NCI-H1417 treated with DMSO at 0.1 percent for 48 hours (cell line): ENCODE measurements at regions not wholly inside any gene's neighbourhood (a gene's known extent, or its start where the extent isn't known, plus 50 kb on each side); places are given as distances from the start of the nearest gene placed in this dataset.
"Not testable (repeated sequence)": the region's sequence is repeated elsewhere in the genome, so short reads cannot be mapped to it uniquely, and the experiment has no call there.

Experiments used
- DNase-seq: peaks from one replicate; lab custom pipeline; 2025; lab: John Stamatoyannopoulos, UW

DNA sequence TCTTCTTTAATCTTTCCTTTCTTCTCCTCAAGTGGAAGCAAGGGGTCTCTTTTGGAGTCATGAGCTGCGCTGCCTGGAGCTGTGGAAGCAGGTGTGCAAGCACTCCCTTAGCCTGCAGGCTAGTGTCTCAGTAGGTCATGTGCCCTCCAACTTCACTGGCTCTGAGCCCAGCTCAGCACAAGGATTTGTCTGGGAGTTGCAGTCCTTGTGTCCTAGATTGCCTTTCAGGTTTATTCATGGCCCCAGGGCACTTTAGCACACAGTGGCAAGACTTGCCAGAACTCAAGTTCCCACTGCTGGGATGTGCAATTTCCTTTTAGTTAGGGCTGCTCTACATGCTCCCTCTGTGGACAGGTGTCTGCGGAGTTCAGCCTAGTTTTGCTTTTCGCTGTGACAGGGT lies 211.7 kb downstream of the LIG4 start:
- peak; percentile 71 for DNase-seq

DNA sequence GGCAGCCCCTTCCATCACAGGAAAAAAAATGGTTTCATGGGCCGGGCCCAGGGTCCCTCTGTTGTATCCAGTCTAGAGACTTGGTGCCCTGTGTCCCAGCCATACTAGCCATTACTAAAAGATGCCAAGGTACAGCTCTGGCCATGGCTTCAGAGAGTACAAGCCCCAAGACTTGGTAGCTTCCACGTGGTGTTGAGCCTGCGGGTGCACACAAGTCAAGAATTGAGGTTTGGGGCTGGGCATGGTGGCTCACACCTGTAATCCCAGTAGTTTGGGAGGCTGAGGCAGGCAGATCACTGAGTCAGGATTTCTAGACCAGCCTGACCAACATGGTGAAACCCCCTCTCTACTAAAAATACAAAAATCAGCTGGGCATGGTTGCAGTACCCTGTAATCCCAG lies 214.3 kb downstream of the LIG4 start:
- DNase-seq, result no peak

DNA sequence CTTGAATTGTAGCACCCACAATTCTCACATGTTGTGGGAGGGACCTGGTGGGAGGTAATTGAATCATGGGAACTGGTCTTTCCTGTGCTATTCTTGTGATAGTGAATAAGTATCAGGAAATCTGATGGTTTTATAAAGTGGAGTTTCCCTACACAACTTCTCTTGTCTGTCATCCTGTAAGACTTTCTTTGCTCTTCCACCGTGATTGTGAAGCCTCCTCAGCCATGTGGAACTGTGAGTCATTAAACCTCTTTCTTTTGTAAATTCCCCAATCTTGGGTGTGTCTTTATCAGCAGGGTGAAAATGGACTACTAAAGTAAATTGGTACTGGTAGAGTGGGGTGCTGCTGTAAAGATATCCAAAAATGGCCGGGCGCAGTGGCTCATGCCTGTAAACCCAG lies 215.6 kb downstream of the LIG4 start:
- DNase-seq, result no peak

DNA sequence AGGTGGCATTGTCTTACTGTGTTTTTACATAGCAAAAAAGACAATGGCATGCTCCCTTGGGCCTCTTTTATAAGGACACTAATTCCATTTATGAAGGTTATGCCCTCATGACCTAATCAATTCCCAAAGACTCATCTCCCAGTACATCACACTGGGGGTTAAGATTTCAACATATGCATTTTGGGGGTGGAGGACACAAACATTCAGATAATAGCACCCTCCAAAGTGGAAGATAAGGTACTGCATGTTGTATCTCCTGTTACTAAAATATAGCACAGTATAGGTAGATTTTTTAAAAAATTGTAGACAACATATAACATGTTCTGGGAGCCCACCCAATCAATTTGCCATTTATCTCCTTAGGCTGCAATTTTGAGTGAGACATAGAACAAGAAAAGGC lies 221.2 kb downstream of the LIG4 start:
- DNase-seq, result no peak

DNA sequence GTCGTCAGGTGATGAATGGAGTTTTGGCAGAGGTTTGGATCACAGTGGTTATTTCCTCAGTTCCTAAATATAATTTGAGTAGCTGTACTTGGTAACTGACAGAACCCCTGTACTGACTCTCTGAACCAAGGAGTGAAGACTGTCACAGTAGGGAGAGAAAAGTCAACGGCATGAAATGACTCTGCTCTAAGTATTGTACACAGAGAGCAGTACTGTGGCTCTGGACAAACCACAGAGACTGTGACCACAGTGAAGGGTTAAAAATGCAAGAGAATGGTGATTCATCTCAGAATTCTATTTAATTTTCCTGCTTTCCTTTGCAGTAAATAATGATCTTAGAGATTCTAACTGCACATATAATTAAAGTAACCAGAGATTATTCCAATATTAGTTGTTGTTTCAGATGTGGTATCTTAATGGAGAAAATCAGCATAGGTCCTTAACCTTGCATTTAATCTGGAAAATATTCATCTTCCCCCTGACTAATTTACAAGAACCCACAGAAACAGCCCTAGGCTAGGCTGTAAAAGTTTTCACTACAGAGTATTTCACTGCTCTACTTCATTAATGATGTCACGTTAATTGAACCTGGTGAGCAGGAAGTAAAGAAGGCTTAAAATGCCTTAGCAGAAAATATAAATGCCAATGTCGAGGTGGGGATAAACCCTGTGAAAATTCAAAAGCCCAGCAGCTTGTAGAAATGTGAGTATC lies 221.9 kb downstream of the LIG4 start:
- no peak for DNase-seq

DNA sequence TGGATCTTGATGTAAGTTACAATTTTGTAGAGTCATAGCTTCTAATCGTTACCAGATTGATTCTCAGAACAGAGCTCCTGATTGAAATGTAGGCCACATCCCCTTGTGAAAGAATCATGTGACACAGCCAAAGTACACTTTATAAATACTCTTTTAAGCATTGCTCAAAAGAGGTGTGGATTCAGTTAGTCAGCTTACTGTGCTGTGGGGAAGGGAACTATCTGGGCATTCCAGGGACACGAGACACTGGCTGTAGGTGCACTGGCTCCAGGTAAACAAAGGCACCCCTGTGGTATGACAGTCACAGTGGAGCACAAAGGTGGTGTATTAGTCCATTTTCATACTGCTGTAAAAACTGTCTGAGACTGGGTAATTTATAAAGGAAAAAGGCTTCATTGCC lies 222.8 kb downstream of the LIG4 start:
- no peak for DNase-seq

DNA sequence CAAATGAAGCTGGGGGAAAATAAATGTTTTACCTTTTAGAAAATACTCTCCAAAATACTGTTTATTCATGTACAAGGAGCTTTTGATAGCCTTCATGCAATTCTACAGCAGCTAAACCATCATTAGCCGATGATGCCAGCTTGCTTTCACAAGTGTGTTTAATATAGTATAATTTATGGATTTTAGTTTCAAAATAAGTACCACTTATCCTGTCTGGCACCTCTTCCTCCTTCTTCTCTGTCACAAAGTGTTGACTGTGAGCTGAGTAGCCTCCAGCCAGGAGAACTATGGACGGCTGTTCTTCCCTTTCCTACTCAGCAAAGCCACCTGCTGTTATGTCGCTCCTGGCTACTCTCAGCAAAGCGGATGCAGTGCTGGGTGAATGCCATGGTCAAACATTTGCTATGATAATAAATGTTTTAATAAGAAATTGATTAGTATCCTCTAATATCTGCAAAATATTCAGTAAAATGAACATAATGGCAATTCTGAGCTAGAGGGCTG lies 238.2 kb downstream of the LIG4 start:
- DNase-seq, result peak; percentile 87

DNA sequence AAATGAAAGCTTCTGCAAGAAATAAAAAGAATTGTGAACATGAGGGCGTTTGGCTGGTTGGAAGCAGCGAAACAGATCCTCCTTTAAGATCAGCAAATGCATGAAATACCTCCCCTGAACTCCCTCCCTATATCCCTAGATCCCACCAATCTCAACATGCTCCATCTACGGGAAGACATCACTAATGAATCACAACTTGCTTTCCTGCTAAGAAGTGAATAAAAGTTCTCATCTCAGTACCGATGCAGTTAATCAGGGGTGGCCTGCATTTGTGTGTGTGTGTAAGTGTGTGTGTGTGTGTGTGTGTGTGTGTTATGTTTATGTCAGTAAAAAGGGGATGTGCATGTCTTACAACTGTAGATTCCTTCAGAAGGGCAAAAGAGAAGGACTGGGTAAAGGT lies 238.7 kb downstream of the LIG4 start:
- no peak for DNase-seq

DNA sequence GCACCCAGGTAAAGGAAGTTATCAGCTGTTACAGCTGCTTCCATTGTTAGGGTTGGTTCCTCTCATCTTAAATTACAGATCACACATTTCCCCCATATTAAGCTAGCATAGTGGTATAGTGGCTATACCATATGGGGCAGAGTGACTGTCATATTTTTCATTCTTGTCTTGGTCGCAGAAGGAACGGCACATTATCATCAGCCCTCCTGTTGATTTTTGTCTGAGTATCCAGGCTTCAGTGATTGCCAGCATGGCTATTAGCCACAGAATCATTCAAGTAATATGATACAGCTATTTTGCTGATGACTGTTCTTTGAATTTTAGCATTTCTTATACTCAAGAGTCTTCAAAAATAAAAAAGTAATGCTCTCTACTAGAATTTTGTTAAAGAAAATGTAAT lies 240.9 kb downstream of the LIG4 start:
- DNase-seq, result peak; percentile 47

DNA sequence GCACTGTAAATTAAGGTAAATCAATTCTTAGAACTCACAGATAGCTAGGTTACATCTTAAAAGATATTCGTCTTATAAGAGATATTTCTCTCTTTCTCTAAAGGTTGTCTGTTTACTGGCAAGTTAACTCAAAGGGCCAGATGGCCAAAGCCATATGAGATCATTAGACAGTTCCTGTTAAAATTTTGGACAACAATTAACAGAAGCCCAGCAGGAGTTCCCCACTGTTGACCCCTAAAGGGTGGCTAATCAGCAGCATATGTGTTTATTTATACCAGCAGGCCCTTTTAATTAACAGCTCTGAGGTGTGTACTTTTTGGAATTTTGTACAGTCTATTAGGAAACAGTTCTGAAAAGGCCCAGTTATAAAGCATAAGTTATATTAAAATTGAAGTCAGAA lies 245.8 kb downstream of the LIG4 start:
- no peak for DNase-seq

DNA sequence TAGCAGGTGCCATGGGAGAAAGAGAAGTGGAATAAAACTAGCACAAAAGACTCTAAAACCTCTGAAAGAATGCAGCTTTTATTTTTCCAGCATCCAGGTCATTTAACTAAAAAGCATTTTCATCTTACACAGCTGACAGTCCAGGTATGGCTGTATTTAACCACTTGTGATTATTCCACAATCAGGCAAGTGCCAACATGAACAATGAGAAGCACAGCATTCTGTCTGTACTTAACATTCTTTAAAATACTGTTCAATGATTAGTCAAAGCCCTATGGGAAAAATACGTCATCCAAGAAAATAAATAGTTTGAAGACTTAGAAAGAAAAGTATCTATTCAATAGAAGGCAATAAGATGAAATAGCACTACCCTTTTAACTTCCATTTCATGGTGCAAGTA lies 246.9 kb downstream of the LIG4 start:
- no peak for DNase-seq

DNA sequence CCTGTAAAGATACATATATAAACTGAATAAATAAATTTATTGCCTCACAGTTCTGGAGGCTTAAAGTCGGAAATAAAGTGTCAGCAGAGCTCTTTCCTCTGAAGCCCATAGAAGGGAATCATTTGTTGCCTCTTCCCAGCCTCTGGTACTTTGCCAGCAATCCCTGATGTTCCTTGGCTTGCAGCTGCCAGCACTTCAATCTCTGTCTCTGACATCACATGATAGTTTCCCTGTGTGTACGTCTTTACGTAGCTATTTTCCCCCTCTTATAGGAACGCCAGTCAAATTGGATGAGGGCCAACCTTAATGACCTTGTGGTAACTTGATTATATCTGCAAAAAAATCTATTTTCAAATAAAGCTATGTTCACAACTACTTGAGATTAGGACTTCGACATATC lies 250.9 kb downstream of the LIG4 start:
- no peak for DNase-seq

DNA sequence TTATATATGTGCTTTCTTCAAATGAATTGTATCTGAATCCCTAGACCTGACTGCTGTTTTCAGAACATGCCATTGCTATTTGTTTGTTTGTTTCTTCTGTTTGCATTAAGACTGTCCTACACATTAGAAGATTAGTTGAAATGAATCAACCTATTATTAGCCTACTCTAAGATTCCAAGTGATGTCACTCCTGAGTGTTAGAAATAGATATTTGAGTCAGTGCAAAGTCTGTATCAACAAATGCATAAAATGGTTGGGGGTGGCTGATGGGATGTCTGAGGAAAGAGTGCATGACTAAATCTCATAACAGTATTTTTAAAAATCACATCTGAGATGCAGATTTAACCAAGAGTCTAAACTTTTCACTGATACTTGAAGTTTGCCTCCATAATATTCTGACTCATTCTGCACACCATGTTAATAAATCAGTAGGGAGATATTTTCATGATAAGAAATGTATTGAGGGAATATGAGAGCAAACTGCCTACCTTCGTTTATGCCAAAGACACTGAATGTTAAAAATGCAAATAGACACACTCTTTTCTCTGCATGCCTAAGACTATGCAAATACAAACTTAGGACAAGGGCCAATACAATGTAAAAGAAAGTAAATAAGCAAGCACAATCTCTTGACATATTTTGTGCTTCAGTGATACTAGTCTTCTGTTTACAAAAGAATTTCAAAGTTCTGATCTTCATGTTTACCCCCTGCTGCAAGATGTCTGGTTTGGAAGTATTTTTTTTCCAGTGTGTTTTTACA lies 253.3 kb downstream of the LIG4 start:
- no peak for DNase-seq

DNA sequence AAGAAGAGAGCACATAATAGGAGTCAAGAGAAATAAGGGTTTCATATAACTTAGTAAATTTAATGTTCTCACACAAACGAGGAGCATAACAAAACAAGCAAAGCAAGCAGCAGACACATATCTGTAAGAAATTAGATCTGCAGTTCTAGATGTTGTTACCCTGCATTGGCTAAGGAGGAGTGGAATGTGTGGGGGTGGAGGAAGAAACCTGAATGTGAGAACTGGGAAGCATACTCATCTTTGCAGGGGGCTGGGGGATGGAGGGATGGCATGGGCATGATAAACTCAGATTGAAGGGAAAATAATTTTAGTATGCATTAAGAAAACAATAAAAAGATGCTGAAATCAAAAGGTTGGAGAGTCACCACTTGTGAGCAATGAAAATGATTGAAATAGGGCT lies 255.0 kb downstream of the LIG4 start:
- DNase-seq, result no peak

DNA sequence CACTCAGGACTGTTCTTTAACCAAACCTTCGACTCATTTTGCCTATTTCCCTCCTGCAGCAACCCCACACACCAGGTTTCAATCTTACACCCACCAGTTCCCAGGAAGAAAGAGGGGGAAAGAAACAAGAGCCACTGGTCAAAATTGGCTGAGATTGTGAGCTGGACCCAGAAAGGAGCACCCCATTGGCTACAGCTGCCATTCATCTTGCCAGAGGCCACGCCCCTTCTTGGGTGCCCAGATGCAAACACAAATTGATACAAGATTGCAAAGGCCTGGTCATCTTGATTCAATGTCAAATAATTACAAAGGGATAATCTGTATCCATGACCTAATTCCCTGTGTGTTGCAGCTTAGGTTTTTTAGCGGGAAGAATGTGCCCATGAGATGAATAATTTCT lies 258.4 kb downstream of the LIG4 start:
- no peak for DNase-seq

DNA sequence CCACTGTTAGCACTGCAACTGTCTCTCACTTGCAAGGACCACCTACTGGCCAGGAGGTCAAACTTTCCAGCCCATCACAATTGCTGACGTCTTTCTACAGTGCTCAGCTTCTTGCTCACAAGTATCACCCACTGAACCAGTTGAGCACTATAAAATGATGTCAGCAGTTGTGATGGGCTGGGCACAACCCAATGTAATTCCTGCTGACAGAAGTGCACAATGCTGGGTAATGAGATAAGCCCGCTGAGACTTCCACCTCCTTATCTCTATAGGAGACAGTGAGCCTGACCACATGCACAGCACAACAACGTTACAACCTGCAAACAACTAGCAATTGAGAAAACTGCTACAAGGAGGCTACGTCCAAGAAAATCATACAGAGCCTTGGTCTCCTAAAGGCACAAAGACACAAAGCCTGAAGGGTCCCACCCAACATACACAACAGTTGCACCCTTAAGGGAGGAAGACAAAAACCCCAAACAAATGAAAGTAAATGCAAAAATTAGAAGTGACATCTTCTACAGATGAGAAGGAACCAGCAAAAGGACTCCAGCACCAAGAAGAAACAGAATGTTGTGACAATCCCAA lies 273.2 kb downstream of the LIG4 start:
- no peak for DNase-seq

DNA sequence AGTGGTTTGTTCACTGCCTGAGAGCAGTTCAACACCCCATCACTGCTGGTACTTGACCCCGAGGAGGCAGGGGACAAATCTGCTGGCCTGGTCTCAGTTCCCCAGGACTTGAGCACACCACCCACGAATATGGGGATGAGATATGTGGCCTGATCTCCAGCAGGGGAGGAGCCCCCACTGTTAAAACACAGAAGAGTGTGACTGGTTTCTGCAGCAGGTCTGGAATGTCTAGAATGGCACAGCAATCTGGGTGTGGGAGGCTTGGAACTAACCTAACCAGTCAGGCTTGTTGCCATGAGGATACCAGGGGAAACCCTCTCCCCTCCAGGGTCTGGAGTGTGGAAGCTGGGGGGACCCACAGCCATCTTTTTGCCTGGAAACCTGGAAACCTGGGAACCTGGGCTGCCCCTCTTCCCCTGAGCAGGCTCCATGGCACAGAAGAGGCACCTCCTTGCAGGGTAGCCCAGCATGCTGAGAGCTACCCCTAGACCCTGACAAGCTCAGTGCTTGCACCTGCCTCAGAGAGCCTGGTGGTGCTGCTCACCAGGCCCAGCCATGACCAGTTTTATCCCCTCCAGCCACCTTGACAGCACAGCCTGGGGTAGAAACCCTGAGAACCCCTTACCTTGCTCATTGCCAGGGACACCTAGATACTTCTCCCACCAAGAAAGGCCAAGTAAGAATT lies 273.8 kb downstream of the LIG4 start:
- DNase-seq, result no peak

DNA sequence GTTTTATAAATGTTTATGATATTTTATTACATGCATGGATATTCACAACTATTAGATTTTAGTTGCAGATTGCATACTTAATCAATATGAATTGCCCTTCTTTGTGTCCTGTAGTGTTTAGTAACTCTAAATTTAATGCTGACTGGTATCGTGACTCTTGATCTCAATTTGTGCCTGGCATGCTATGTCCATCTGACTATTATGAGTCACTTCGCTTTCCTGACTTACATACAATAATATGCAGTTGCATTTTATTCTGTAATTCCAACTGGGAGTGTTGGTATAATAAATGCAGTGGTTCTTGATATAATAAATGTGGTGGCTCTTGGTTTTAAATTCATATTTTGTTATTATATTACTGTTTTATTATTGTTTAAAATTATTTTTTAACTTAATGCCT lies 277.5 kb downstream of the LIG4 start:
- DNase-seq, result no peak

DNA sequence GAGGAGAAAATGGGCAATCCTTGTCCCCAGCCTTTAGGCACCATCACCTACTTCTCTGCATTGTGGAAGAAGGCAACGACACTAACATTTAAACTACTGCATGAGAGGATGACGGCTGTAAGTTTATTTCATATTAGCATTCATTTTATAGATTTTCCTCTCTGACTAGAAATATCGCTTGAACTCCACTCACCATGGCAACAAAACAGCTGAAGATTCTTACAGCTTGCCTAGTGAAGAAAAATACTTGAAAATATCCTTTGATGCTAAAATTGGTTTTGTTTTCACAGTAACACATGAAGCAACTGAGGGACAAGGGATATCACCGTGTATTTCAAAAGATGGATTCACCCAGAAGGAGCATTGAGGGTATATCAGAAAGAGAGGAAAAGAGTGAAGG lies 284.3 kb downstream of the LIG4 start:
- DNase-seq, result no peak

DNA sequence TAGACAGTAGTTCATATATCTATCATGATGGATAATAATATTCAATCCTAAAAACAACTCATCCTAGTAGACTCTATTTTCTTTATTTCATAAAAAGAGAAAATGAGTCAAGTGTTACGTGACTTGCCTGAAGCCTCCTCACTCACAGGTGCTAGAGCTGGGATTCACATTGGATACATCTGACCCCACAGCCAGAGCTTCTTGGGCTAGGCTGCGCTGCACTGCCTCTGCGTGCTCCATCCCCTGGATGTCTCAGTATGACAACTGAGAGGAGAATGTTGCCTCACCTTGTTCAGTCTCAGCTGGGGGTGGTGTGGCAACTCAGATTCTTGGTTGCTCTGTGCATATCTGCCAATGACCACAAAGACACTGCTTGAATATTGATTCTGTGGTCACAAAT lies 286.6 kb downstream of the LIG4 start:
- DNase-seq, result no peak

DNA sequence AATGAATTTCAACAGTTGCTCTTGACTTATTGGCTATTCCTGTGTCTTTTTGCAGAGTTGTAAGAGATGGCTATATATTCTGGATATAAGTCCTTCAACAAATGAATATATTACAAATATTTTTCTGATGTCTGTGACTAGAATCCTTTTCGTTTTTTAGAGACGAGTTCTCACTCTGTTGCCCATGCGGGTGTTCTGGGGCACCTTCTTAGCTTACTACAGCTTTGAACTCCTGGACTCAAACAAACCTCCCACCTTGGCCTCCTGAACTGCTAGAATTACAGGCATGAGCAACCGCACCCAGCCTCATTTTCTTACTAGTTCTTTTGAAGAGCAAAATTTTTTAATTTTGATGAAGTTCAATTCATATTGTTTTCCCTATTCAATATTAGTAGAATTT lies 287.8 kb downstream of the LIG4 start:
- no peak for DNase-seq

DNA sequence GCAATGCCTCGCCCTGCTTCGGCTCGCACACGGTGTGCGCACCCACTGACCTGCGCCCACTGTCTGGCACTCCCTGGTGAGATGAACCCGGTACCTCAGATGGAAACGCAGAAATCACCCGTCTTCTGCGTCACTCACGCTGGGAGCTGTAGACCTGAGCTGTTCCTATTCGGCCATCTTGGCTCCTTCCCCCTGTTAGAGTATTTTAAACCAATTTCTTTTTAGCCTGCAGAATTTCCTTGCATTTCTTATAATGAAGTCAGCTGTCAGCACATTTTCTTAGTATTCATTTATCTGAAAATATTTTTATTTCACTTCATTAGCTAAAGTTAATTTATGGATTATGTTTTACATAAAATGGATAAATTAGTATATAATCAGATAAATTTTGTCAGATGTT lies 288.8 kb downstream of the LIG4 start:
- not testable (repeated sequence) for DNase-seq

DNA sequence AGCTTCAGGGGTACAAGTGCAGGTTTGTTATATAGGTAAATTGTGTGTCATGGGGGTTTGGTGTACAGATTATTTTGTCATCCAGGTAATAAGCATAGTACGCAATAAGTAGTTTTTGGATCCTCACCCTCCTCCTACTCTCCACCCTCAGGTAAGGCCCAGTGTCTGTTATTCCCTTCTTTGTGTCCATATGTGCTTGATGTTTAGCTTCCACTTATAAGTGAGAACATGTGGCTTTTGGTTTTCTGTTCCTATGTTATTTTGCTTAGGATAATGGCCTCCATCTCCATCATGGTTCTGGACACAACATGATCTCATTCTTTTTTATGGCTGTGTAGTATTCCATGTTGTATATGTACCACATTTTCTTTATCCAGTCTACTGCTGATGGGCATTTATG lies 298.4 kb downstream of the LIG4 start:
- DNase-seq, result not testable (repeated sequence)
